GM12878 (cell line): ENCODE measurements at regions not wholly inside any gene's neighbourhood (a gene's known extent, or its start where the extent isn't known, plus 50 kb on each side); places are given as distances from the start of the nearest gene placed in this dataset.

ENCODE experiments used
- ATAC-seq: fragments of 200-7000 bp; cut with Tn5 transposase; 3 replicates; pipeline ENCODE4 v1.9.1; 2020; ENCODE audit warnings: mild to moderate bottlenecking, moderate library complexity
- BruUV-seq: library from RNA; stranded (reverse); fragments of 400-500 nt; replicated peaks from 2 replicates; lab custom pipeline; 2021; lab: Mats Ljungman, UMichigan
- CTCF ChIA-PET: fragments of 300-600 bp; sonication (Branson Sonifier 250); formaldehyde crosslinking; extraction: SDS; loops from one replicate; lab custom pipeline; 2021; ENCODE audit warnings: inconsistent platforms; lab: Yijun Ruan, JAX
- POLR2A ChIA-PET: fragments of 350-600 bp; formaldehyde crosslinking; extraction: SDS; loops from one replicate; lab custom pipeline; 2021; ENCODE audit warnings: inconsistent platforms; lab: Charles Lee
- RAD21 ChIA-PET: fragments of 300-600 bp; sonication (Branson Sonifier 250); formaldehyde crosslinking; loops from one replicate; lab custom pipeline; 2023; ENCODE audit warnings: antibody characterized with exemption; ENCODE audit not compliant: unreplicated experiment; lab: Charles Lee
- SMC1A ChIA-PET: fragments of 300-600 bp; sonication (Branson Sonifier 250); formaldehyde crosslinking; loops from one replicate; lab custom pipeline; 2023; ENCODE audit not compliant: unreplicated experiment, uncharacterized antibody; lab: Charles Lee
- DNase-seq: peaks from one replicate; pipeline ENCODE4 v3.0.0-alpha.2; 2011; ENCODE audit warnings: low read depth, low spot score
- FAIRE-seq: peaks from 3 replicates; lab custom pipeline; 2011; peaks lifted over from hg19 to GRCh38; lab: Jason Lieb, UNC
- H2AFZ ChIP-seq: 2 replicates; pipeline ENCODE4 v1.6.0; 2011; ENCODE audit warnings: low read depth, low read length, control low read depth; ENCODE audit not compliant: control insufficient read depth
- H3K27ac ChIP-seq: 2 replicates; pipeline ENCODE4 v1.5.1; 2011; ENCODE audit warnings: control low read depth; ENCODE audit not compliant: control insufficient read depth, insufficient read depth
- H3K27me3 ChIP-seq, 2 experiments: replicated peaks in 1 of 2; 2 replicates each; pipeline versions ENCODE4 v1.6.0 to v1.6.1; 2011; ENCODE audit warnings: low read length in 1 of 2; ENCODE audit not compliant: control insufficient read depth in 2 of 2, insufficient read depth in 2 of 2
- H3K36me3 ChIP-seq, 2 experiments: 2 replicates each; pipeline ENCODE4 v1.5.1; 2011; ENCODE audit warnings: low read length in 1 of 2; ENCODE audit not compliant: control insufficient read depth in 2 of 2, insufficient read depth in 2 of 2
- H3K4me1 ChIP-seq: 2 replicates; pipeline ENCODE4 v1.6.1; 2011; ENCODE audit warnings: mild to moderate bottlenecking, low read length, moderate library complexity, mixed read lengths; ENCODE audit not compliant: control insufficient read depth, insufficient read depth
- H3K4me2 ChIP-seq: 2 replicates; pipeline ENCODE4 v1.6.0; 2011; ENCODE audit warnings: control low read depth; ENCODE audit not compliant: control insufficient read depth, insufficient read depth
- H3K4me3 ChIP-seq: fragments of 200-600 bp; sonication (generic); 2 replicates; pipeline ENCODE4 v1.5.1; 2016
- H3K79me2 ChIP-seq: 2 replicates; pipeline ENCODE4 v1.6.0; 2011; ENCODE audit warnings: low read length; ENCODE audit not compliant: control insufficient read depth, insufficient read depth
- H3K9ac ChIP-seq: 2 replicates; pipeline ENCODE4 v1.8.0; 2011; ENCODE audit warnings: low read length, control low read depth, mixed read lengths; ENCODE audit not compliant: control insufficient read depth, insufficient read depth
- H3K9me3 ChIP-seq: replicated peaks from 3 replicates; pipeline ENCODE4 v1.5.1; 2011; ENCODE audit warnings: mild to moderate bottlenecking, low read length; ENCODE audit not compliant: control insufficient read depth, insufficient read depth
- H4K20me1 ChIP-seq: 2 replicates; pipeline ENCODE4 v1.6.0; 2011; ENCODE audit not compliant: control insufficient read depth, insufficient read depth
- BCL11A ChIP-seq: IDR thresholded peaks from 2 replicates; pipeline ENCODE4 v1.6.1; 2011; ENCODE audit warnings: low read depth, low read length
- DPF2 ChIP-seq: fragments of 450-650 bp; IDR thresholded peaks from 2 replicates; pipeline ENCODE4 v1.6.1; 2017; ENCODE audit warnings: mild to moderate bottlenecking
- ESRRA ChIP-seq: IDR thresholded peaks from 2 replicates; pipeline ENCODE4 v1.6.1; 2012; ENCODE audit warnings: mild to moderate bottlenecking, low read length, improper control_type of control experiment
- ETV6 ChIP-seq, 2 experiments: fragments of 450-650 bp in 1 of 2; IDR thresholded peaks in 1 of 2; conservative IDR thresholded peaks in 1 of 2; 2 replicates each; pipeline ENCODE4 v1.6.1; 2014; ENCODE audit warnings: antibody characterized with exemption in 1 of 2, borderline replicate concordance in 1 of 2, low read depth in 1 of 2, mild to moderate bottlenecking in 1 of 2, moderate library complexity in 1 of 2
- LARP7 ChIP-seq: fragments of 450-650 bp; IDR thresholded peaks from 2 replicates; pipeline ENCODE4 v1.6.1; 2017; ENCODE audit warnings: mild to moderate bottlenecking
- MYC ChIP-seq: IDR thresholded peaks from 2 replicates; pipeline ENCODE4 v1.6.1; 2011; ENCODE audit warnings: mild to moderate bottlenecking, low read length, moderate library complexity, inconsistent platforms; ENCODE audit not compliant: insufficient read depth, insufficient replicate concordance, insufficient read length, severe bottlenecking
- PML ChIP-seq: IDR thresholded peaks from 2 replicates; pipeline ENCODE4 v1.6.1; 2012; ENCODE audit warnings: low read length, inconsistent platforms
- POU2F2 ChIP-seq: IDR thresholded peaks from 3 replicates; pipeline ENCODE4 v1.6.1; 2011; ENCODE audit warnings: low read depth, mild to moderate bottlenecking, low read length, borderline replicate concordance
- SRF ChIP-seq, 2 experiments: IDR thresholded peaks; 2 replicates each; pipeline ENCODE4 v1.6.1; 2011; ENCODE audit warnings: low read depth in 2 of 2, low read length in 2 of 2, mild to moderate bottlenecking in 1 of 2, moderate library complexity in 1 of 2
- TCF7 ChIP-seq: IDR thresholded peaks from 2 replicates; pipeline ENCODE4 v1.6.1; 2014; ENCODE audit warnings: antibody characterized with exemption, borderline replicate concordance
- ZNF384 ChIP-seq: IDR thresholded peaks from 2 replicates; pipeline ENCODE4 v1.6.1; 2012; ENCODE audit warnings: low read depth, mild to moderate bottlenecking, low read length, improper control_type of control experiment, borderline replicate concordance
- ZZZ3 ChIP-seq: IDR thresholded peaks from 2 replicates; pipeline ENCODE4 v1.6.1; 2011; ENCODE audit warnings: low read depth; ENCODE audit not compliant: control insufficient read depth, insufficient read length
- WGBS: methylation state at CpG from one replicate; pipeline ENCODE4 v1.1.6; 2016; ENCODE audit warnings: low lambda C conversion rate; ENCODE audit not compliant: insufficient replicate concordance, insufficient coverage; ENCODE audit errors: missing lambda C conversion rate; 5-methylcytosine and 5-hydroxymethylcytosine counted together
- in situ Hi-C: fragments of 300-500 bp; cut with MboI; formaldehyde crosslinking; loops from 9 replicates; pipeline ENCODE4 v1.14.3; 2018; ENCODE audit warnings: mixed read lengths
- intact Hi-C: fragments of 100-400 bp; cut with micrococcal nuclease; formaldehyde crosslinking; loops from one replicate; pipeline ENCODE4 v1.14.2; 2022; ENCODE audit not compliant: unreplicated experiment
- TF ChIP-seq, protein P1 (sequence below): fragments of 450-650 bp; IDR thresholded peaks from 2 replicates; pipeline ENCODE4 v1.6.1; 2018; ENCODE audit warnings: borderline replicate concordance, mild to moderate bottlenecking; ENCODE audit not compliant: partially characterized antibody
- TF ChIP-seq, protein P2 (sequence below): IDR thresholded peaks from 2 replicates; pipeline ENCODE4 v1.6.1; 2012; ENCODE audit warnings: low read depth, low read length, improper control_type of control experiment
- TF ChIP-seq, protein P3 (sequence below): fragments of 450-650 bp; IDR thresholded peaks from 2 replicates; pipeline ENCODE4 v1.6.1; 2016; ENCODE audit warnings: mild to moderate bottlenecking

DNA sequence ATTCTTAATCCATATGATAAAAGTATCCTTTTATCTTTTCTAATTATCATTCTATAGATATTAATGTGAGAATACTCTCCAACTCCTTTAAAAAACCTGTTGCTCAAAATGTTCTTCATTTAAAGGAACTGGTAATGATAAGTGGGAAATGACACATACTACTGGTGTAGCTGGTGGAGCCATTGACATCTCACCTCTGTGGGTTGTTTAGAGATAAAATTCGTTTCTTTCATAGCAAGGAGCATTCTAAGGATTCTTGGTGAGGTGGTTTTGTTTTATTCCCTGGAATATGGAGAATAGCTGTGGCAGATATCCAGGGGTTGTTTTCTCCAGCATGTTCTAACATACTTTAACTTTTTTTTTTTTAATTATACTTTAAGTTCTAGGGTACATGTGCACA, 299.8 kb upstream of the THBS1 start:
- Histone ChIP-seq H3K4me3 (no peak overlapping the region), H3K9me3 (no peaks in the 10 kb centered on the region), H3K9ac (no peak overlapping the region), H3K27ac (no peak overlapping the region), H3K4me1 (no peaks in the 10 kb centered on the region), H2AFZ (no peak overlapping the region), H3K4me2 (no peak overlapping the region), H4K20me1 (no peaks in the 10 kb centered on the region), H3K27me3 (no peaks in the 10 kb centered on the region; a peak in 1 of 4 replicates), H3K36me3 (no peaks in the 10 kb centered on the region), H3K79me2 (no peaks in the 10 kb centered on the region)
- ATAC-seq (no peak), DNase-seq (no peak), FAIRE-seq (no peak)
- POLR2A ChIA-PET, result no interaction called here
- CTCF ChIA-PET, result no interaction called here
- SMC1A ChIA-PET, result no interaction called here
- TF ChIP-seq TCF7 (no peak), ZZZ3 (no peak), POU2F2 (no peak), SRF (IDR thresholded peaks at IDR 0.05; ENCODE audit: low read depth in 2 of 2, low read length in 2 of 2) (no peak), LARP7 (no peak), PML (no peak), BCL11A (no peak), ESRRA (no peak), ZNF384 (no peak), ETV6 (conservative IDR thresholded peaks at IDR 0.05 in 1 of 2, IDR thresholded peaks at IDR 0.05 in 1 of 2; ENCODE audit: borderline replicate concordance in 1 of 2, low read depth in 1 of 2) (no peak), DPF2 (no peak), MYC (no peak)
- TF ChIP-seq, protein P1, sequence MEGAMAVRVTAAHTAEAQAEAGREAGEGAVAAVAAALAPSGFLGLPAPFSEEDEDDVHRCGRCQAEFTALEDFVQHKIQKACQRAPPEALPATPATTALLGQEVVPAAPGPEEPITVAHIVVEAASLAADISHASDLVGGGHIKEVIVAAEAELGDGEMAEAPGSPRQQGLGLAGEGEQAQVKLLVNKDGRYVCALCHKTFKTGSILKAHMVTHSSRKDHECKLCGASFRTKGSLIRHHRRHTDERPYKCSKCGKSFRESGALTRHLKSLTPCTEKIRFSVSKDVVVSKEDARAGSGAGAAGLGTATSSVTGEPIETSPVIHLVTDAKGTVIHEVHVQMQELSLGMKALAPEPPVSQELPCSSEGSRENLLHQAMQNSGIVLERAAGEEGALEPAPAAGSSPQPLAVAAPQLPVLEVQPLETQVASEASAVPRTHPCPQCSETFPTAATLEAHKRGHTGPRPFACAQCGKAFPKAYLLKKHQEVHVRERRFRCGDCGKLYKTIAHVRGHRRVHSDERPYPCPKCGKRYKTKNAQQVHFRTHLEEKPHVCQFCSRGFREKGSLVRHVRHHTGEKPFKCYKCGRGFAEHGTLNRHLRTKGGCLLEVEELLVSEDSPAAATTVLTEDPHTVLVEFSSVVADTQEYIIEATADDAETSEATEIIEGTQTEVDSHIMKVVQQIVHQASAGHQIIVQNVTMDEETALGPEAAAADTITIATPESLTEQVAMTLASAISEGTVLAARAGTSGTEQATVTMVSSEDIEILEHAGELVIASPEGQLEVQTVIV, result no peak
- TF ChIP-seq, protein P2, sequence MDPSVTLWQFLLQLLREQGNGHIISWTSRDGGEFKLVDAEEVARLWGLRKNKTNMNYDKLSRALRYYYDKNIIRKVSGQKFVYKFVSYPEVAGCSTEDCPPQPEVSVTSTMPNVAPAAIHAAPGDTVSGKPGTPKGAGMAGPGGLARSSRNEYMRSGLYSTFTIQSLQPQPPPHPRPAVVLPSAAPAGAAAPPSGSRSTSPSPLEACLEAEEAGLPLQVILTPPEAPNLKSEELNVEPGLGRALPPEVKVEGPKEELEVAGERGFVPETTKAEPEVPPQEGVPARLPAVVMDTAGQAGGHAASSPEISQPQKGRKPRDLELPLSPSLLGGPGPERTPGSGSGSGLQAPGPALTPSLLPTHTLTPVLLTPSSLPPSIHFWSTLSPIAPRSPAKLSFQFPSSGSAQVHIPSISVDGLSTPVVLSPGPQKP, result no peak
- TF ChIP-seq, protein P3, sequence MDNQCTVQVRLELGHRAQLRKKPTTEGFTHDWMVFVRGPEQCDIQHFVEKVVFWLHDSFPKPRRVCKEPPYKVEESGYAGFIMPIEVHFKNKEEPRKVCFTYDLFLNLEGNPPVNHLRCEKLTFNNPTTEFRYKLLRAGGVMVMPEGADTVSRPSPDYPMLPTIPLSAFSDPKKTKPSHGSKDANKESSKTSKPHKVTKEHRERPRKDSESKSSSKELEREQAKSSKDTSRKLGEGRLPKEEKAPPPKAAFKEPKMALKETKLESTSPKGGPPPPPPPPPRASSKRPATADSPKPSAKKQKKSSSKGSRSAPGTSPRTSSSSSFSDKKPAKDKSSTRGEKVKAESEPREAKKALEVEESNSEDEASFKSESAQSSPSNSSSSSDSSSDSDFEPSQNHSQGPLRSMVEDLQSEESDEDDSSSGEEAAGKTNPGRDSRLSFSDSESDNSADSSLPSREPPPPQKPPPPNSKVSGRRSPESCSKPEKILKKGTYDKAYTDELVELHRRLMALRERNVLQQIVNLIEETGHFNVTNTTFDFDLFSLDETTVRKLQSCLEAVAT, result no peak
- RAD21 ChIA-PET, result no interaction called here
- BruUV-seq, result no TSS peak
- in situ Hi-C loops, result no loop called here
- intact Hi-C loops, result no loop called here
- WGBS, result 0% methylated on average over 1 of the region's 1 CpG
